ENCODE measurements at regions not wholly inside any gene's neighbourhood (a gene's known extent, or its start where the extent isn't known, plus 50 kb on each side); places are given as distances from the start of the nearest gene placed in this dataset.

GRCh38 chr2:192577706-192578105, 383.0 kb upstream of the TMEFF2 start:
- POLR2A ChIA-PET: no interaction called here
- Histone ChIP-seq H3K9me2 (ENCODE audit: insufficient read depth, low read length) (no peaks in the 10 kb centered on the region), H3K36me3 (ENCODE audit: insufficient read depth, low read length) (no peaks in the 10 kb centered on the region), H3K9me3 (ENCODE audit: low read length) (no peaks in the 10 kb centered on the region), H4K20me1 (ENCODE audit: insufficient read depth, low read length) (no peaks in the 10 kb centered on the region), H3K79me2 (ENCODE audit: insufficient read depth, low read depth, low read length) (no peaks in the 10 kb centered on the region), H3K4me3 (ENCODE audit: low read depth, low read length, poor library complexity, severe bottlenecking) (no peak overlapping the region), H3K4me2 (ENCODE audit: low read length) (no peak overlapping the region), H3K27ac (ENCODE audit: low read depth, low read length, poor library complexity, severe bottlenecking) (no peak overlapping the region), H2AFZ (ENCODE audit: low read length) (no peak overlapping the region), H3K4me1 (ENCODE audit: insufficient read depth, low read length, poor library complexity, severe bottlenecking) (no peaks in the 10 kb centered on the region)
- no peak for DNase-seq (ENCODE audit: low spot score)
- BruUV-seq (replicated peaks): no TSS peak
- TF ChIP-seq CTCF (conservative IDR thresholded peaks at IDR 0.05; ENCODE audit: low read length) (no peak), EZH2phosphoT487 (IDR thresholded peaks at IDR 0.05; ENCODE audit: borderline replicate concordance, low read depth, low read length) (no peak)
- CTCF ChIA-PET (ENCODE audit: unreplicated experiment): no interaction called here
- intact Hi-C loops (cut with micrococcal nuclease; ENCODE audit: unreplicated experiment): no loop called here

GRCh38 chr2:192574552-192574951, 379.8 kb upstream of the TMEFF2 start:
- TF ChIP-seq CTCF (conservative IDR thresholded peaks at IDR 0.05; ENCODE audit: low read length) (no peak), EZH2phosphoT487 (IDR thresholded peaks at IDR 0.05; ENCODE audit: borderline replicate concordance, low read depth, low read length) (no peak)
- Histone ChIP-seq H3K36me3 (ENCODE audit: insufficient read depth, low read length) (no peaks in the 10 kb centered on the region), H3K9me3 (ENCODE audit: low read length) (no peaks in the 10 kb centered on the region), H3K4me1 (ENCODE audit: insufficient read depth, low read length, poor library complexity, severe bottlenecking) (no peaks in the 10 kb centered on the region), H4K20me1 (ENCODE audit: insufficient read depth, low read length) (no peaks in the 10 kb centered on the region), H3K27ac (ENCODE audit: low read depth, low read length, poor library complexity, severe bottlenecking) (no peak overlapping the region), H3K4me3 (ENCODE audit: low read depth, low read length, poor library complexity, severe bottlenecking) (no peak overlapping the region), H2AFZ (ENCODE audit: low read length) (no peak overlapping the region), H3K4me2 (ENCODE audit: low read length) (no peak overlapping the region), H3K79me2 (ENCODE audit: insufficient read depth, low read depth, low read length) (no peaks in the 10 kb centered on the region), H3K9me2 (ENCODE audit: insufficient read depth, low read length) (no peaks in the 10 kb centered on the region)
- intact Hi-C loops (cut with micrococcal nuclease; ENCODE audit: unreplicated experiment): no loop called here
- DNase-seq (ENCODE audit: low spot score): no peak
- BruUV-seq (replicated peaks): no TSS peak
- POLR2A ChIA-PET: interaction anchor here (0.6 kb wide), 1 partner anchor 222 kb away, joined by 7 read pairs; no protein-coding TSS in a partner anchor
- CTCF ChIA-PET (ENCODE audit: unreplicated experiment): no interaction called here

- no peaks in the 10 kb centered on the region for H3K4me1 ChIP-seq (ENCODE audit: insufficient read depth, low read length, poor library complexity, severe bottlenecking)
- H3K9me2 ChIP-seq (ENCODE audit: insufficient read depth, low read length): no peaks in the 10 kb centered on the region
- ChIA-PET POLR2A (interaction anchor here (0.9 to 1.0 kb wide), 3 partner anchors 16 to 506 kb away, joined by 3 to 4 read pairs (median 3); no protein-coding TSS in a partner anchor), CTCF (ENCODE audit: unreplicated experiment) (no interaction called here)
- no peaks in the 10 kb centered on the region for H3K79me2 ChIP-seq (ENCODE audit: insufficient read depth, low read depth, low read length)
- TF ChIP-seq CTCF (conservative IDR thresholded peaks at IDR 0.05; ENCODE audit: low read length) (no peak), EZH2phosphoT487 (IDR thresholded peaks at IDR 0.05; ENCODE audit: borderline replicate concordance, low read depth, low read length) (no peak)
- no peak overlapping the region for H2AFZ ChIP-seq (ENCODE audit: low read length)
- DNase-seq (ENCODE audit: low spot score): no peak
- H3K4me3 ChIP-seq (ENCODE audit: low read depth, low read length, poor library complexity, severe bottlenecking): no peak overlapping the region
- no peaks in the 10 kb centered on the region for H3K9me3 ChIP-seq (ENCODE audit: low read length)
- no TSS peak for BruUV-seq (replicated peaks)
- intact Hi-C loops (cut with micrococcal nuclease; ENCODE audit: unreplicated experiment): no loop called here
- no peaks in the 10 kb centered on the region for H4K20me1 ChIP-seq (ENCODE audit: insufficient read depth, low read length)
- no peaks in the 10 kb centered on the region for H3K36me3 ChIP-seq (ENCODE audit: insufficient read depth, low read length)
- H3K4me2 ChIP-seq (ENCODE audit: low read length): no peak overlapping the region
- H3K27ac ChIP-seq (ENCODE audit: low read depth, low read length, poor library complexity, severe bottlenecking): no peak overlapping the region
Observed at GRCh38 chr2:192571636-192572035, 376.9 kb upstream of the TMEFF2 start.
